ENCODE measurements at regions not wholly inside any gene's neighbourhood (a gene's known extent, or its start where the extent isn't known, plus 50 kb on each side); places are given as distances from the start of the nearest gene placed in this dataset.

- no peak for TF ChIP-seq CBX3 (IDR thresholded peaks at IDR 0.05; ENCODE audit: low read depth)
- TF ChIP-seq EGR1 (IDR thresholded peaks at IDR 0.05; ENCODE audit: low read depth): no peak
- no peak for TF ChIP-seq RAD21 (IDR thresholded peaks at IDR 0.05; ENCODE audit: low read depth)
- no peak for TF ChIP-seq ATF3 (IDR thresholded peaks at IDR 0.05)
- TF ChIP-seq SP1 (IDR thresholded peaks at IDR 0.05; ENCODE audit: low read depth): no peak
- no peak for TF ChIP-seq EZH2phosphoT487 (IDR thresholded peaks at IDR 0.05; ENCODE audit: borderline replicate concordance)
- no peak for TF ChIP-seq FOSL1 (IDR thresholded peaks at IDR 0.05; ENCODE audit: low read depth)
- TF ChIP-seq SRF (IDR thresholded peaks at IDR 0.05; ENCODE audit: low read depth): no peak
These were observed 1168.2 kb downstream of the BRD1 start (continued) for GRCh38 chr22:48659404-48659996.

GRCh38 chr22:48658871-48659270 lies 1168.8 kb downstream of the BRD1 start:
- Histone ChIP-seq H3K9ac (ENCODE audit: low read length) (no peak overlapping the region), H3K27ac (ENCODE audit: low read depth, low read length) (no peak overlapping the region), H3K27me3 (ENCODE audit: insufficient read depth, low read length) (no peaks in the 10 kb centered on the region; the same call in 1 of the 2 replicates), H3K4me2 (ENCODE audit: low read length) (no peak overlapping the region), H3K36me3 (ENCODE audit: control insufficient read depth in 1 of 2, insufficient read depth in 2 of 2, low read length in 2 of 2) (no peaks in the 10 kb centered on the region; a peak in 1 of 4 replicates), H3K9me2 (ENCODE audit: insufficient read depth) (no peaks in the 10 kb centered on the region), H4K20me1 (ENCODE audit: insufficient read depth) (no peaks in the 10 kb centered on the region), H3K4me3 (replicated peaks in 1 of 2; ENCODE audit: low read depth in 1 of 2, low read length in 2 of 2) (no peak overlapping the region), H3K4me1 (ENCODE audit: control insufficient read depth in 1 of 2, insufficient read depth in 2 of 2, low read length in 2 of 2) (no peaks in the 10 kb centered on the region), H2AFZ (ENCODE audit: low read depth, low read length, poor library complexity, severe bottlenecking) (no peak overlapping the region), H3K79me2 (ENCODE audit: insufficient read depth, low read length) (no peaks in the 10 kb centered on the region), H3K9me3 (ENCODE audit: control insufficient read depth in 1 of 2, insufficient read depth in 1 of 2, low read depth in 1 of 2, low read length in 2 of 2) (peaks cover 0 to under 1% of the 10 kb centered on the region in 2 experiments; a peak in 2 of 4 replicates)
- DNase-seq (ENCODE audit: low read depth, low spot score) (no peak), ATAC-seq (no peak)
- CTCF ChIA-PET: no interaction called here
- POLR2A ChIA-PET: no interaction called here
- RAD21 ChIA-PET (ENCODE audit: low non-redundant PET in 1 of 2, low total read pairs in 2 of 2, uncharacterized antibody in 2 of 2, unreplicated experiment in 2 of 2): no interaction called here
- TF ChIP-seq MAX (IDR thresholded peaks at IDR 0.05) (no peak), EZH2 (IDR thresholded peaks at IDR 0.05) (no peak), POLR2AphosphoS5 (IDR thresholded peaks at IDR 0.05; ENCODE audit: low read depth, low read length) (no peak), ELF1 (IDR thresholded peaks at IDR 0.05; ENCODE audit: borderline replicate concordance, low read depth) (no peak), YY1 (IDR thresholded peaks at IDR 0.05; ENCODE audit: extremely low read depth, insufficient replicate concordance, low read depth, low read length) (no peak), FOSL1 (IDR thresholded peaks at IDR 0.05; ENCODE audit: low read depth) (no peak), CTCF (IDR thresholded peaks at IDR 0.05 in 2 of 3, conservative IDR thresholded peaks at IDR 0.05 in 1 of 3; ENCODE audit: borderline replicate concordance in 1 of 3, insufficient read depth in 1 of 3, low read depth in 2 of 3, low read length in 2 of 3) (no peak), ATF3 (IDR thresholded peaks at IDR 0.05) (no peak), CBX3 (IDR thresholded peaks at IDR 0.05; ENCODE audit: low read depth) (no peak), TCF7L2 (IDR thresholded peaks at IDR 0.05; ENCODE audit: borderline replicate concordance, extremely low read depth, insufficient read depth, insufficient read length) (no peak)
- intact Hi-C loops (cut with micrococcal nuclease): no loop called here
- BruUV-seq (replicated peaks): no TSS peak
